SK-N-SH treated with all-trans-retinoic acid at 6 μM for 48 hours (cell line): ENCODE measurements at regions not wholly inside any gene's neighbourhood (a gene's known extent, or its start where the extent isn't known, plus 50 kb on each side); places are given as distances from the start of the nearest gene placed in this dataset.

Source experiments
- ATAC-seq: fragments of 200-7000 bp; cut with Tn5 transposase; 3 replicates; pipeline ENCODE4 v1.9.1; 2020; ENCODE audit warnings: mild to moderate bottlenecking, moderate library complexity
- CSDC2 ChIP-seq: fragments of 250-450 bp; sonication (Bioruptor Pico); IDR thresholded peaks from 2 replicates; pipeline ENCODE4 v1.5.0; 2020; ENCODE audit warnings: mild to moderate bottlenecking, moderate library complexity
- ISL1 ChIP-seq: fragments of 250-450 bp; sonication (Bioruptor Pico); IDR thresholded peaks from 2 replicates; pipeline ENCODE4 v2.1.2; 2022; ENCODE audit warnings: mild to moderate bottlenecking, moderate library complexity
- OSR1 ChIP-seq: fragments of 250-450 bp; sonication (Bioruptor Pico); IDR thresholded peaks from 2 replicates; pipeline ENCODE4 v1.8.0; 2022; ENCODE audit warnings: moderate library complexity, mild to moderate bottlenecking, inconsistent platforms
- PATZ1 ChIP-seq: fragments of 250-450 bp; sonication (Bioruptor Pico); IDR thresholded peaks from 2 replicates; pipeline ENCODE4 v1.8.0; 2020; ENCODE audit warnings: mild to moderate bottlenecking, moderate library complexity, borderline replicate concordance
- POU6F1 ChIP-seq: fragments of 250-450 bp; sonication (Bioruptor Pico); IDR thresholded peaks from 2 replicates; pipeline ENCODE4 v1.8.0; 2021; ENCODE audit warnings: low read depth, mild to moderate bottlenecking, moderate library complexity, borderline replicate concordance
- PPARA ChIP-seq: fragments of 250-450 bp; sonication (Bioruptor Pico); IDR thresholded peaks from 2 replicates; pipeline ENCODE4 v1.5.0; 2020; ENCODE audit warnings: mild to moderate bottlenecking, borderline replicate concordance
- ZC3H10 ChIP-seq: fragments of 250-450 bp; sonication (Bioruptor Pico); IDR thresholded peaks from 2 replicates; pipeline ENCODE4 v1.5.1; 2021; ENCODE audit warnings: mild to moderate bottlenecking, moderate library complexity
- ZNF70 ChIP-seq: fragments of 450-650 bp; formaldehyde crosslinking; IDR thresholded peaks from 2 replicates; pipeline ENCODE4 v1.5.0; 2020; ENCODE audit warnings: mild to moderate bottlenecking, moderate library complexity

- ATAC-seq, result no peak
- TF ChIP-seq OSR1 (CRISPR knock-in tag) (no peak), ZNF70 (CRISPR knock-in tag) (no peak), ISL1 (no peak), ZC3H10 (CRISPR knock-in tag) (no peak), CSDC2 (CRISPR knock-in tag) (no peak), PPARA (CRISPR knock-in tag) (no peak), POU6F1 (CRISPR knock-in tag) (no peak)
These were observed 131.8 kb downstream of the NUAK1 start for GRCh38 chr12:106006940-106007339.

- TF ChIP-seq ZC3H10 (CRISPR knock-in tag) (no peak), PATZ1 (CRISPR knock-in tag) (no peak)
These were observed 128.0 kb downstream of the NUAK1 start for GRCh38 chr12:106010741-106011140.

More at GRCh38 chr12:106010741-106011140, 128.0 kb downstream of the NUAK1 start:
- ATAC-seq, result no peak
